AG04449 (cell line): ENCODE measurements at regions not wholly inside any gene's neighbourhood (a gene's known extent, or its start where the extent isn't known, plus 50 kb on each side); places are given as distances from the start of the nearest gene placed in this dataset.

ENCODE experiments used
- CTCF ChIA-PET: fragments of 350-600 bp; formaldehyde crosslinking; extraction: SDS; loops from one replicate; lab custom pipeline; 2021; ENCODE audit warnings: antibody characterized with exemption; lab: Yijun Ruan, JAX
- POLR2A ChIA-PET: fragments of 400-600, 350-600 bp; formaldehyde crosslinking; extraction: SDS; loops from one replicate; lab custom pipeline; 2020; ENCODE audit warnings: antibody characterized with exemption, inconsistent platforms; lab: Yijun Ruan, JAX
- DNase-seq: peaks from one replicate; pipeline ENCODE4 v3.0.0-alpha.2; 2010; ENCODE audit warnings: low read depth, low spot score
- H3K4me3 ChIP-seq: 2 replicates; pipeline ENCODE4 v1.5.1; 2011; ENCODE audit warnings: low read depth, mild to moderate bottlenecking, control low read depth, low read length
- CTCF ChIP-seq: IDR thresholded peaks from one replicate; pipeline ENCODE4 v1.5.1; 2011; ENCODE audit warnings: mild to moderate bottlenecking, moderate library complexity, low read length, control low read depth, inconsistent platforms; ENCODE audit not compliant: insufficient read depth; ENCODE audit errors: missing control alignments

GRCh38 chr4:183821076-183821853 is 83.8 kb upstream of the STOX2 start:
- no peak for TF ChIP-seq CTCF
- H3K4me3 ChIP-seq, result no peak overlapping the region
- CTCF ChIA-PET, result interaction anchor here (0.6 kb wide), 1 partner anchor 347 kb away, joined by 3 read pairs; no protein-coding TSS in a partner anchor
- POLR2A ChIA-PET, result no interaction called here
- DNase-seq, result no peak

- CTCF ChIA-PET, result interaction anchor here (0.8 kb wide), 1 partner anchor 17 kb away, joined by 3 read pairs; no protein-coding TSS in a partner anchor
- H3K4me3 ChIP-seq, result no peak overlapping the region
- TF ChIP-seq CTCF, result no peak
- DNase-seq, result peak; percentile 16
- POLR2A ChIA-PET, result interaction anchor here (0.6 kb wide), 1 partner anchor 18 kb away, joined by 3 read pairs; no protein-coding TSS in a partner anchor
These were observed 81.7 kb upstream of the STOX2 start for GRCh38 chr4:183823434-183823833.

GRCh38 chr4:183825346-183825745 is 79.8 kb upstream of the STOX2 start:
- no peak for DNase-seq
- ChIA-PET POLR2A (no interaction called here), CTCF (no interaction called here)
- TF ChIP-seq CTCF, result no peak
- H3K4me3 ChIP-seq, result no peak overlapping the region

- TF ChIP-seq CTCF, result no peak
- CTCF ChIA-PET, result interaction anchor here (1.0 to 1.1 kb wide), 2 partner anchors 15 to 341 kb away, joined by 3 read pairs; no protein-coding TSS in a partner anchor
These were observed 78.6 kb upstream of the STOX2 start for GRCh38 chr4:183826461-183826860.

GRCh38 chr4:183828125-183828524 is 77.0 kb upstream of the STOX2 start:
- no peak for DNase-seq
- ChIA-PET POLR2A (no interaction called here), CTCF (no interaction called here)
- no peak for TF ChIP-seq CTCF
- no peak overlapping the region for H3K4me3 ChIP-seq

More at GRCh38 chr4:183826461-183826860, 78.6 kb upstream of the STOX2 start:
- no peak overlapping the region for H3K4me3 ChIP-seq
- DNase-seq, result no peak
- POLR2A ChIA-PET, result no interaction called here

- no peak for DNase-seq
- TF ChIP-seq CTCF, result no peak
- POLR2A ChIA-PET, result no interaction called here
- CTCF ChIA-PET, result no interaction called here
- no peak overlapping the region for H3K4me3 ChIP-seq
These were observed 76.3 kb upstream of the STOX2 start for GRCh38 chr4:183828839-183829238.
